ENCODE measurements at regions not wholly inside any gene's neighbourhood (a gene's known extent, or its start where the extent isn't known, plus 50 kb on each side); places are given as distances from the start of the nearest gene placed in this dataset.

GRCh38 chr2:146324951-146325350, 1519.9 kb upstream of the ACVR2A start:
- no peak for TF ChIP-seq CTCF (IDR thresholded peaks at IDR 0.05)
- no peak for TF ChIP-seq POLR2A (IDR thresholded peaks at IDR 0.05)

Measured in testis (tissue), 2 donors.